IMR-90 (cell line): ENCODE measurements at regions not wholly inside any gene's neighbourhood (a gene's known extent, or its start where the extent isn't known, plus 50 kb on each side); places are given as distances from the start of the nearest gene placed in this dataset.

Experiments
- CEBPB ChIP-seq: IDR thresholded peaks from 2 replicates; pipeline ENCODE4 v1.6.1; 2012; ENCODE audit warnings: low read depth, low read length, improper control_type of control experiment
- CHD1 ChIP-seq: IDR thresholded peaks from 2 replicates; pipeline ENCODE4 v1.6.1; 2012; ENCODE audit warnings: low read depth, low read length, improper control_type of control experiment
- CTCF ChIP-seq: conservative IDR thresholded peaks from 2 replicates; pipeline ENCODE4 v1.5.1; 2012; ENCODE audit warnings: mild to moderate bottlenecking, low read depth, low read length, improper control_type of control experiment
- ELK1 ChIP-seq: fragments of 150-350 bp; IDR thresholded peaks from 2 replicates; pipeline ENCODE4 v1.6.1; 2016; ENCODE audit warnings: low read depth, mild to moderate bottlenecking, low read length, moderate library complexity, borderline replicate concordance
- FOS ChIP-seq: fragments of 150-350 bp; IDR thresholded peaks from 2 replicates; pipeline ENCODE4 v1.6.1; 2016; ENCODE audit warnings: low read depth, low read length
- MAFK ChIP-seq: IDR thresholded peaks from 2 replicates; pipeline ENCODE4 v1.6.1; 2012; ENCODE audit warnings: low read depth, low read length, improper control_type of control experiment
- MAZ ChIP-seq: IDR thresholded peaks from 2 replicates; pipeline ENCODE4 v1.6.1; 2012; ENCODE audit warnings: low read depth, mild to moderate bottlenecking, low read length, improper control_type of control experiment, moderate library complexity, borderline replicate concordance
- NFE2L2 ChIP-seq: fragments of 150-350 bp; IDR thresholded peaks from 2 replicates; pipeline ENCODE4 v1.6.1; 2016; ENCODE audit warnings: low read depth, mild to moderate bottlenecking, low read length
- POLR2A ChIP-seq: IDR thresholded peaks from 2 replicates; pipeline ENCODE4 v1.6.1; 2012; ENCODE audit warnings: mild to moderate bottlenecking, low read depth, low read length
- RAD21 ChIP-seq: IDR thresholded peaks from 2 replicates; pipeline ENCODE4 v1.6.1; 2012; ENCODE audit warnings: low read length, improper control_type of control experiment
- RFX5 ChIP-seq: IDR thresholded peaks from 2 replicates; pipeline ENCODE4 v1.8.0; 2012; ENCODE audit warnings: low read depth, mild to moderate bottlenecking, low read length, moderate library complexity
- SMC3 ChIP-seq: fragments of 150-350 bp; IDR thresholded peaks from 2 replicates; pipeline ENCODE4 v1.6.1; 2016; ENCODE audit warnings: low read depth, mild to moderate bottlenecking, antibody characterized with exemption, low read length, moderate library complexity
- USF2 ChIP-seq: fragments of 150-350 bp; IDR thresholded peaks from 2 replicates; pipeline ENCODE4 v1.6.1; 2017; ENCODE audit warnings: mild to moderate bottlenecking, antibody characterized with exemption, low read length, low read depth

GRCh38 chr2:67489396-67489795 is 92.3 kb downstream of the ETAA1 start:
- TF ChIP-seq POLR2A (no peak), CTCF (no peak), MAZ (no peak), RAD21 (no peak), CHD1 (no peak), NFE2L2 (no peak), SMC3 (no peak), CEBPB (no peak), USF2 (no peak), RFX5 (no peak), FOS (no peak), MAFK (no peak), ELK1 (no peak)
